NCI-H146 treated with DMSO at 0.1 percent for 48 hours (cell line): ENCODE measurements at regions not wholly inside any gene's neighbourhood (a gene's known extent, or its start where the extent isn't known, plus 50 kb on each side); places are given as distances from the start of the nearest gene placed in this dataset.
"Not testable (repeated sequence)": the region's sequence is repeated elsewhere in the genome, so short reads cannot be mapped to it uniquely, and the experiment has no call there.

Source experiments
- DNase-seq: peaks from one replicate; lab custom pipeline; 2025; ENCODE audit not compliant: unreplicated experiment; lab: John Stamatoyannopoulos, UW

GRCh38 chr4:158122501-158122900 is 50.3 kb downstream of the GASK1B start:
- DNase-seq, result no peak

DNA sequence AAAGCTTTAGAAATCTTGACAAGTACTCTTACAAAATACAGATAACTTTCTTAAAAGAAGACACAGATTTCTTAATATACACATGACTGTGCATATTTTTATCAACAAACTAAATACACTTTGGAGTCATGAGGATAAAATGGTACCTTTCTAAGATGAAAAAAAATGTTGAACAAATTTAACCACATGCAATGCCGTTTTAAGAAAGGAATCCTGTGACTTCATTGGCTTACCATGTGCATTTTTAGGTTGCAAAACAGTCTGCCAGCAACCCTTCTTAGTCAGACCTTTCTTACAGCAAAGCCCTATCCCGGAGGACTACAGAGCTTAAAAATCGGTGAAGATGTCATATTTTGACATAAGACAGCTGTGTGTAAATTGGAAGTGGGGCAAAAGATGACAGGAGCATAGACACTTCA is 51.7 kb downstream of the GASK1B start:
- no peak for DNase-seq

DNA sequence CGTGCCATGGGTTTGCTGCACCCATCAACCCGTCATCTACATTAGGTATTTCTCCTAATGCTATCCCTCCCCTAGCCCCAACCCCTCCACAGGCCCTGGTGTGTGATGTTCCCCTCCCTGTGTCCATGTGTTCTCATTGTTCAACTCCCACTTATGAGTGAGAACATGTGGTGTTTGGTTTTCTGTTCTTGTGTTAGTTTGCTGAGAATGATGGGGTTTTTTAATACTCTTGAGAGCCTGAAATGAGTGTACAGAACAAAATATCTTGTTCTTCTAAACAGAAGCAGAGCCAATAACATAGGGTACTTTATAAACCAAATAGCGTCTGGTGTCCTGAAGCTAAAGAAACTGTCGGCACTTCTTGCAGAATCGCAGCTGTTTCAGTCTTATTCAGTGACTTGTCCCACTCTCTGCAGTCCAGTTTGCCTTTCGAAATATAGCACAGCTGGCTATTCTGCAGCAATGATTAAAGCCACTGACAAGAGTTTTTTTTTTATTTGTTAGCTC is 52.1 kb downstream of the GASK1B start:
- not testable (repeated sequence) for DNase-seq

DNA sequence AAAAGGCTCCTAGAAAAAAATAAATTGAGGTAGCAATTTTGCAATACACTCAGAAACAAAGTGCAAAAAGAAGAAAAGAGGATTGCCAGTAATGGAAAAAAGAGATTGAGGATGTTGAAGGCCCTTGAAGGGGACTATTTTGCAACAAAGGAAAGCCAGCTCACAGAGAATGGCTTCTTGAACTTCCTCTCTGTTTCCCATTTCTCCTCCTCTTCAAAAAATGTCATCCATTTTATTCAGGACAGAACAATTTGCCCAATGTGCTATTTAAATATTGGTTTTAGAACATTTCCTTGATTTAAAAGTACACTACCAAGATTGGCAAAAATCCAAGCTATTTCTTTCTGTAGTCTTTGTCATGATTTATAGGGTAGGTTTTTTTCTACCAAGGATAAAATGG is 60.2 kb downstream of the GASK1B start:
- DNase-seq, result no peak

DNA sequence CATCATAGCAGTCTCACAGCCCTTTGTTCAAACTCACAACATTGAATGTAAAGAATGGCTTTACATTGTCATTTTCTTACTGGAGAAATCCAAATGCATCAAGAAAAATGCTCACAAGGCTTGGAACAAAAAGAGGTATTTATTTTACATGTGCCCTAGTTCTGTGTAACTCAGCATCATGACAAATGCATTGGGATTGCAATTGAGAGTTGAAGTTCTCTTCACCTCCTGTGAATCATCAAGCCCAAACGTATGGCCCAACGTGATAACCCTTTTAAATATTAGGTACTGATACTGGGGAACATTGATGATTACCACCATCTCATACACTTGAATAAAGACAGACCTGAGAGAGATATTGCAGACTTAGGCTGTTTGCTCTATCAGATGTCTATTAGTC is 61.6 kb downstream of the GASK1B start:
- DNase-seq, result no peak

DNA sequence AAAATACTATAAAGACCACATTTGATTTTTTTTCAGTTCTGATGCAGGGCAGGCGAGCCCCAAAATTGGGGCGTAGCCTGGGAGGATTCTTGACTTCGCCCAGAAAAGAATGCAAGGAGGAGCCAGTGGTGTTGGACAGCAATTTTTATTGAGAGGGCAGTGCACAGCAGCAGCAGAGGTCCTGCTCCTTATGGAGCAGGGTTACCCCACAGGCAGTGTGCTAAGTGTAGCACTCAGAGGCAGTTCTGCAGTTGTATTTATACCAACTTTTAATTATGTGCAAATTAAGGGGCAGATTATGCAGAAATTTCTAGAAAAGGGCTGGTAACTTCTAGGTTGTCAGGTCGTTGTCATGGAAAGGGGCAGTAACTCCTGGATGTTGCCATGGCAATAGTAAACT is 69.9 kb downstream of the GASK1B start:
- no peak for DNase-seq

- DNase-seq, result no peak
These were observed 73.1 kb downstream of the GASK1B start for GRCh38 chr4:158099686-158100085.

DNA sequence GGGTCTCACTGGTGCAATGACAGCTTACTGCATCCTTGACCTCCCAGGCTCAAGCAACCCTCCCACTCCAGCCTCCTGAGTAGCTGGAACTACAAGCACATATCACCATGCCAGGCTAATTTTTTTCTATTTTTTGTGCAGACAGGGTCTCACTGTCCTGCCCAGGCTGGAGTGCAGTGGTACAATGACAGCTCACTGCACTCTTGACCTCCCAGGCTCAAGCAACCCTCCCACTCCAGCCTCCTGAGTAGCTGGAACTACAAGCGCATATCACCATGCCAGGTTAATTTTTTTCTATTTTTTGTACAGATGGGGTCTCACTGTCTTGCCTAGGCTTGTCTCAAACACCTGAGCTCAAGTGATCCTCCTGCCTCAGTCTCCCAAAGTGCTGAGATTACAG is 74.0 kb downstream of the GASK1B start:
- no peak for DNase-seq

DNA sequence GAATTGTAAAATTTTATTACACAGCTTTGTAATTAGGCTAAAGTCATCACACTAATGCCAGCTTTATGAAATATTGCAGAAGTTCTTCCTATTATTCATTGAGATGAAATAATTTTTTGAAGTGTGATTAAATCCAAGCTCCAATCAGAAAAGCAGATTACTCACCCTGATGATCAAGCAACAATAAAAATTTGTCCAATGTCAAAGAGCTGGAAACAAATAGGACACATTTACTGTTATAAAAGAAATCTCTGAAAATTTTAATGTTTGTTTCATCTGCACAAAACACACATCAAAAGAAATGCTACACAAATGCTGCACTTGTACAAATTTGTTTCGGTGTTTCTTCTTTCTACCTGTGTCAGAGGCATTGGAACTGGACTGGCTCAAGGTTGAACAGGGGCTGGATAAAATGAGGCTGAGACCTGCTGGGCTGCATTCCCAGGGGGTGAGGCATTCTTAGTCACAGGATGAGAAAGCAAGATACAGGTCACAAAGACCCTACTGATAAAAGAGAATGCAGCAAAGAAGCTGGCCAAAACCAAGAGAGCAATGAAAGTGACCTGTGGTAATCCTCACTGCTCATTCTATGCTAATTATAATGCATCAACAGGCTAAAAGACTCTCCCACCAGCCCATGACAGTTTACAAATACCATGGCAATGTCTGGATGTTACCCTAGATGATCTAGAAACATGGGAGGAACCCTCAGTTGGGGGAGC is 78.3 kb downstream of the GASK1B start:
- DNase-seq, result no peak

- DNase-seq, result no peak
These were observed 82.5 kb downstream of the GASK1B start for GRCh38 chr4:158090323-158090722.

DNA sequence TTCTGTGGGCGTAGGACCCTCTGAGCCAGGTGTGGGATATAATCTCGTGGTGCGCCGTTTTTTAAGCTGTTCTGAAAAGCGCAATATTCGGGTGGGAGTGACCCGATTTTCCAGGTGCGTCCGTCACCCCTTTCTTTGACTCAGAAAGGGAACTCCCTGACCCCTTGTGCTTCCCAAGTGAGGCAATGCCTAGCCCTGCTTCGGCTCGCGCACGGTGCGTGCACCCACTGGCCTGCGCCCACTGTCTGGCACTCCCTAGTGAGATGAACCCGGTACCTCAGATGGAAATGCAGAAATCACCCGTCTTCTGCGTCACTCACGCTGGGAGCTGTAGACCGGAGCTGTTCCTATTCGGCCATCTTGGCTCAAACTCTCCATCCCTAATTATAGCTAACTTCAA is 82.9 kb downstream of the GASK1B start:
- DNase-seq, result not testable (repeated sequence)

DNA sequence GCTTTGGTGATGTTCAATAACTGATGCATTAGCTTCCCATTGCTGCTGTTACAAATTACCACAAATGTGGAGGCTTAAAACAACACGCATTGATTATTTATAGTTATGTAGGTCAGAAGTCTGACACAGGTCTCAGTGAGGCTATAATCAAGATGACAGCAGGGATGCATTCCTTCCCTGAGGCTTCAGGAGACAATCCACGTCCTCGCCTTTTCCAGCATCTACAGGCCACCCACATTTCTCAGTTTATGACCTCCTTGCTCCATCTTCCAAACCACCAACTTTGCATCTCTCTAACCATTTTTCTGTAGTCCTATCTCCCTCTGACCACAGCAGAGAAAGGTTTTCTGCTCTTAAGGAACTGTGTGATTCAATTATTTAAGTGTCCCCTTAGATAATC is 92.5 kb downstream of the GASK1B start:
- DNase-seq, result no peak

DNA sequence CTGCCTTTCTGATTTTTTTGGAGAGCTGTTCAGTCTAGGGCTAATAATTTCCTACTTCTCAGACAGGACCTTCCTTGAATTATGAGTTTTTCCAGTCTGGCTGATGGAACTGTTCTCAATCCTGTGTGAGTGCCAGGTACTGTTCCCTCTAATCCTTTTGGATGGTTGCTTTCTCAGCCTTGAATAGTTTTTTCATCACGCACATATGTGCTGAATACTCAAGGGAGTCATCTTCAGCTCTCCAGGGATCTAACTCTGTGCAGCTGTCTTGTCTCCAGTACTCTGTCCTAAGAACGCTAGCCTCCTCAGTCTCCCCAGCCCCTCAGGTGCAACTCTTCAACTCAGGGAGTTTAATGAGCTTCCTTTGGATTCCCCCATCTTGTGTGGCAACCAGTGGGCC is 93.2 kb downstream of the GASK1B start:
- no peak for DNase-seq

GRCh38 chr4:158077835-158078234 is 95.0 kb downstream of the GASK1B start:
- DNase-seq, result no peak

DNA sequence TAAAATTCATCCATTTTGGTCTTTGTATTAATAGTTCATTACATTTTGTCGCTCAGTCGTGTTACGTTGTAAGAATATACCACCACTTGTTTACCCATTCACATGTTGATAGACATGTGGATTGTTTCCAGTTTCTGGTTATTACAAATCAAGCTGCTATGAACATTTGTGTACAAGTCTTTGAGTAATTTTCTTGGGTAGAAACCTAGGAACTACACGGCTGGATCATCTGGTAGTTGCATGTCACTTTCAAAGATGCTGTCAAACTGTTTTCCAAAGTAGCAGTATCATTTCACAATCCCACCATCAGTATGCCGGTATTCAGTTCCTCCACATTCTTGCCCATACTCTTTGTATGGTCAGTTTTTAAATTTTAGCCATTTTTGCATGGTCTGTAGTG is 98.0 kb downstream of the GASK1B start:
- DNase-seq, result no peak

- no peak for DNase-seq
These were observed 100.9 kb downstream of the GASK1B start for GRCh38 chr4:158071931-158072330.

DNA sequence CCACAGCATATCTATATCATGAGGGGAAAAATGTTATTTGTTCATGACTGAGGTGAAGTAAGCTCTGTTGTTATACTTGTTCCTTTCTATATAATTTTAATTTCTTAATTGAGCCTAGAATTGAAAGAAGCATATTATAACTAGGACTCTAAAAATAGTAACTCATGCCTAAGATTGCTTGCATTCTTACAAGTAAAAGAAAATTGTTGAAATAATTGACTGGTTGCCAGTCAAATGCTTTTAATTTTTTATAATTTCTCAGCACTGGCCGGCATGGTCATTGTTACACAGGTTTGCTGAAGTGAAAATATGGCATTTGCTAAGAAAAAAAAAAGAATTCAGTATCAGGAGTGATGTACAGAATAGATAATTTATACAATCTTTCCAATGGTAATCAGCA is 104.8 kb downstream of the GASK1B start:
- DNase-seq, result no peak

DNA sequence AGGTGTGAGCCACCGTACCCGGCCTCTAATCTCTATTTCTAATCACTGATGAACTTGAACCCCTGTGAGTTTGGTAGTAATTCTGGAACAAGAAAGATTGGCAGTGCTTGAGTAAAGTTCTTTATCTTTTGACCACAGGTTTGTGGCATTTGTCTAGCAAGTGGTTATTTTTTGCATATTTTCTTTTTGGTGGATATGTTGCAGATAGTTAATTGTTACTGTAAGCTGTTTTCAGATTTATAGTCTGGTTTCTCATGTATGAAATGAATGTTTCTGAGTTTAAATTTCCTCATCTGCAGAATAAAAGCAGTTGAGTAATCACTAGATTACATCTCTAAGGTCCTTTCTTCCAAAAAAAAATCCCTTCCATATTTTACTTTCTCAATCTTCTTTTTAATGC is 105.2 kb downstream of the GASK1B start:
- no peak for DNase-seq

DNA sequence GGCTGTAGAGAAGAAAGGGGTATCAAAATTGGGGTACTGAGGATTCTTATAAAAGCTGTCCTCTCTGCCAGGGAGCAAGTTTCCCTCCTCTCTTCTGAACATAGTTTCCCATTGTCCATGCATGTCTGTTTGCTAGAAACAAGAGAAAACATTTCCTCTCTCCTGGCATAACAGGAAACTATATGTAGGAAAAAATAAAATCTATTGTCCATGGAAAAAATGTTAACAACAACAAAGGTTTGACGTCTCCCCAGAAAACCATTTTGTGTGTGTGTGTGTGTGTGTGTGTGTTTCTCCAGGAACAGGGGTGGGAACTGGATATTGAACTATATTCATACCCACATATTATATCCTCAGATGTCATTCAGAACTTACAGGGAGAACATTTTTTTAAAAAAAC is 107.2 kb downstream of the GASK1B start:
- no peak for DNase-seq

DNA sequence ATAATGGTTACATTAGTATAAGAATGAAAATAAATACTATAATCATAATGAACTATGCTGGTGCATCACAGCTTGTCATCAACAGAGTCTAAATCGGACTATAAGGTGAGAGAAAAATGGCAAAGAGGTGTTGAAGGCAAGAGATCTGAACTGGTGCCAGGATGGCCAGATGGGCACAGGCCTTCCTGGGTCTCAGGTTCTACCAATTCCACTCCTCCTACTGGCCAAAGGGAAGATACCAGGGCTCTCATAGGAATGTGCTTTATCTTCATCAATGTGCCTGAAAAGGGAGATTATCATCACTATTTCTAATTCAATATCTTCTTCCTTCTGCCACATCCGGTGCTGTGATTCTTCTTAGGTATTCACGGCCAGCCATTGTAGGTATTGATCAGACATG is 107.6 kb downstream of the GASK1B start:
- DNase-seq, result no peak

- DNase-seq, result no peak
These were observed 116.1 kb downstream of the GASK1B start for GRCh38 chr4:158056689-158057245.

GRCh38 chr4:158055668-158056067 is 117.2 kb downstream of the GASK1B start:
- DNase-seq, result no peak

DNA sequence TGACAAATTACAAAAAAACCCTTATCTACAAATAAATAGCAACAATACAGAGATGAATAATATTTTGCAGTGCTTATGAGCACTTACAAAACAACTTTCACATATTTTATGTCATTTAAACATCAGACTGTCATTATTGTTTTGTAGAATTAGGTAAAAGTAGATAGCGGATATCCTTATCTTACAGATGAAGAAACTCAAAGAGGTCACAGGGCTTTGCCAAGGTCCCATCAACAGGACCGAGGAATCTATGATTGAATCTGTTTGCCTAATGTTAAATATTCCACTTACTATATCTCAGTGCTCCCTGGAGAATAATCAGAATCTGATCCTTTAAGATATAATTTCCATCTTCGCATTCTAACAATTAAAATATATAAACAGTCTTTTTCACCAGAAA is 119.0 kb downstream of the GASK1B start:
- no peak for DNase-seq
